ENCODE measurements at regions not wholly inside any gene's neighbourhood (a gene's known extent, or its start where the extent isn't known, plus 50 kb on each side); places are given as distances from the start of the nearest gene placed in this dataset.

DNA sequence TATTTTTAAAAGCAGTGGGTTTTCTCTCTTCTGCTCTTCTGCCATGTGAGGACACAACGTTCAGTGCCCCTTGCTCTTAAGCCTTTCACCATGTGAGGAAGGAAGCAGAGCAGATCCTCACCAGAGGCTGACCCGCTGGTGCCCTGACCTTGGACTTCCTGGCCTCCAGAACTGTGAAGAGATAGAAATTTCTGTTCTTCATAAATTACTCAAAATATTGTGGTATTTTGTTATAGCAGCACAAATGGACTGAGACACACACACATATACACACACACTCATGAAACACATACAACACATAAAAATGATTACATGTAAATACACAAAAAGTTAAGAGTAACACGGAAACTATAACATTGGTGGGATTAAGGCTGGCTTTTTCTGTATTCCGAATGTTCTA, 244.8 kb upstream of the NOCT start:
- TF ChIP-seq, protein P1, sequence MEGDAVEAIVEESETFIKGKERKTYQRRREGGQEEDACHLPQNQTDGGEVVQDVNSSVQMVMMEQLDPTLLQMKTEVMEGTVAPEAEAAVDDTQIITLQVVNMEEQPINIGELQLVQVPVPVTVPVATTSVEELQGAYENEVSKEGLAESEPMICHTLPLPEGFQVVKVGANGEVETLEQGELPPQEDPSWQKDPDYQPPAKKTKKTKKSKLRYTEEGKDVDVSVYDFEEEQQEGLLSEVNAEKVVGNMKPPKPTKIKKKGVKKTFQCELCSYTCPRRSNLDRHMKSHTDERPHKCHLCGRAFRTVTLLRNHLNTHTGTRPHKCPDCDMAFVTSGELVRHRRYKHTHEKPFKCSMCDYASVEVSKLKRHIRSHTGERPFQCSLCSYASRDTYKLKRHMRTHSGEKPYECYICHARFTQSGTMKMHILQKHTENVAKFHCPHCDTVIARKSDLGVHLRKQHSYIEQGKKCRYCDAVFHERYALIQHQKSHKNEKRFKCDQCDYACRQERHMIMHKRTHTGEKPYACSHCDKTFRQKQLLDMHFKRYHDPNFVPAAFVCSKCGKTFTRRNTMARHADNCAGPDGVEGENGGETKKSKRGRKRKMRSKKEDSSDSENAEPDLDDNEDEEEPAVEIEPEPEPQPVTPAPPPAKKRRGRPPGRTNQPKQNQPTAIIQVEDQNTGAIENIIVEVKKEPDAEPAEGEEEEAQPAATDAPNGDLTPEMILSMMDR (conservative IDR thresholded peaks at IDR 0.05), result no peak
- H3K27ac ChIP-seq, result no peak overlapping the region

GRCh38 chr4:138766332-138766731, 249.2 kb upstream of the NOCT start:
- no peak overlapping the region for H3K27ac ChIP-seq
- TF ChIP-seq, protein P1 (conservative IDR thresholded peaks at IDR 0.05), result no peak

DNA sequence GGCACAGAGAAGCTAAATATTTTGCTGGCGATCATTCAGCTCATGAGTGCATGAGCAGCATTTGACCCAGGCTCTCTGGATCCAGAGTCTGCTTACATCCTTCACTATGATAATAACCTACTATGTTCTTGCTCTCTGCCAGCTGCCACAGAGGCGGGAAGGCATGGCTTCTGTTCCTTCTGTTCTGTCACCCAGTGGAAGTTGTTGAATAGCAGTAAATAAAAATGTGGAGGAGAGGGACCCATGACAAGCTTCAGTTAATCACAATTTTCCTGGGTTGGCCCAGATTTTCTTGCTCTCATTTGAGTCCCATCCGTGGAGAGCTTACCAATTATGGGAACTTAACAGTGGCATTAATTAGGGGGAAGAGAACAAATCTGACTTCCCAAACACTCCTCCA, 250.1 kb upstream of the NOCT start:
- TF ChIP-seq, protein P1 (conservative IDR thresholded peaks at IDR 0.05), result no peak
- no peak overlapping the region for H3K27ac ChIP-seq

DNA sequence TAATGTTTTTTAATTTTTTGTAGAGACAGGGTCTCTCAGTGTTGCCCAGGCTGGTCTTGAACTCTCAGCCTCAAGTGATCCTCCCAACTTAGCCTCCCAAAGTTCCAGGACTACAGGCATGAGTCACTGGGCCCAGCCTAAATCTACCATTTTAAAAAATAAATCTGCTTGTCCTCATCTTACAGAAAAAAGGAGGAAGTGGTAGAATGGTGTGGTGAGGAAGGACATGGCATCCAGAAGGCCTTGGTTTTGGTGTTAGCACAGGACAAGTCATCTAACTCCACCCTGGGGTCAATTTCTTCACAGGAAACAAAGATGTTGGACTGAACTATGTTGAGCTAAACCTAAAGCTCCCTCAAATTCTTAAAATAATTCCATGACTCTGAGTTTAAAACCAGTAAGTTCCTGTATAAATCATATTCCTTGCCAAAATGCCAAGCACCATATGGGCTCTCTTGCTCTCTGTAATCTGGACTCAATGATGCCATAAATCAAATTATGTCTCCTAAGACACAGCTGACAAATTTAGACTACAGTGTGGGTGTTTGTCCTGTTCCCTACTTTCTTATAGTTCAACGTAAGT, 253.9 kb upstream of the NOCT start:
- TF ChIP-seq, protein P1 (conservative IDR thresholded peaks at IDR 0.05), result no peak
- H3K27ac ChIP-seq, result no peak overlapping the region

- TF ChIP-seq, protein P1 (conservative IDR thresholded peaks at IDR 0.05), result no peak
Observed at GRCh38 chr4:138759554-138759902, 256.1 kb upstream of the NOCT start.

GRCh38 chr4:138758876-138759553, 256.6 kb upstream of the NOCT start:
- H3K27ac ChIP-seq, result no peak overlapping the region
- TF ChIP-seq, protein P1 (conservative IDR thresholded peaks at IDR 0.05), result no peak

More at GRCh38 chr4:138759554-138759902, 256.1 kb upstream of the NOCT start:
- no peak overlapping the region for H3K27ac ChIP-seq

GRCh38 chr4:138758196-138758595, 257.4 kb upstream of the NOCT start:
- H3K27ac ChIP-seq, result no peak overlapping the region
- TF ChIP-seq, protein P1 (conservative IDR thresholded peaks at IDR 0.05), result no peak

Data from VCaP (cell line).